Upper lobe of left lung (tissue), 4 donors: ENCODE measurements at regions not wholly inside any gene's neighbourhood (a gene's known extent, or its start where the extent isn't known, plus 50 kb on each side); places are given as distances from the start of the nearest gene placed in this dataset.

Source experiments
- CTCF ChIP-seq, 6 experiments: fragments of 450-650 bp in 4 of 6; fragments of 200-600 bp in 2 of 6; sonication (generic) in 2 of 6; IDR thresholded peaks; one replicate each; pipeline ENCODE4 v1.5.1; 2016 to 2019; ENCODE audit warnings: antibody characterized with exemption in 6 of 6
- EP300 ChIP-seq, 4 donors: sonication (generic); formaldehyde crosslinking; IDR thresholded peaks; one replicate each; pipeline ENCODE4 v1.5.1; 2017; ENCODE audit warnings: antibody characterized with exemption in 4 of 4, control low read depth in 2 of 4
- POLR2A ChIP-seq, 4 donors: fragments of 450-650 bp; IDR thresholded peaks; one replicate each; pipeline ENCODE4 v1.5.1; 2016 to 2017; ENCODE audit warnings: antibody characterized with exemption in 4 of 4, mild to moderate bottlenecking in 2 of 4
- POLR2AphosphoS5 ChIP-seq, 2 donors: sonication (generic); formaldehyde crosslinking; IDR thresholded peaks; one replicate each; pipeline ENCODE4 v1.5.1; 2017; ENCODE audit warnings: antibody characterized with exemption in 2 of 2

- TF ChIP-seq CTCF (IDR thresholded peaks at IDR 0.05) (no peak), POLR2AphosphoS5 (IDR thresholded peaks at IDR 0.05) (no peak), POLR2A (IDR thresholded peaks at IDR 0.05) (no peak), EP300 (IDR thresholded peaks at IDR 0.05) (no peak)
These were observed 104.5 kb upstream of the ZPBP start for GRCh38 chr7:50197549-50197948.
